HepG2 (cell line): ENCODE measurements at regions not wholly inside any gene's neighbourhood (a gene's known extent, or its start where the extent isn't known, plus 50 kb on each side); places are given as distances from the start of the nearest gene placed in this dataset.

Experiments used
- ATAC-seq: fragments of 200-7000 bp; cut with Tn5 transposase; 3 replicates; pipeline ENCODE4 v1.9.1; 2020; ENCODE audit warnings: mild to moderate bottlenecking, moderate library complexity
- BruUV-seq: library from RNA; stranded (reverse); fragments of 400-500 nt; replicated peaks from 2 replicates; lab custom pipeline; 2021; lab: Mats Ljungman, UMichigan
- CTCF ChIA-PET: fragments of 300-600 bp; formaldehyde crosslinking; extraction: SDS; loops from one replicate; lab custom pipeline; 2021; ENCODE audit warnings: low total read pairs, inconsistent platforms, low intra/inter-chr PET ratio; lab: Yijun Ruan, JAX
- POLR2A ChIA-PET: fragments of 350-600 bp; sonication (Branson Sonifier 250); formaldehyde crosslinking; loops from one replicate; lab custom pipeline; 2020; ENCODE audit warnings: antibody characterized with exemption, inconsistent platforms; lab: Yijun Ruan, JAX
- DNase-seq: peaks from one replicate; pipeline ENCODE4 v3.0.0-alpha.2; 2015; ENCODE audit warnings: low spot score
- FAIRE-seq: peaks from 3 replicates; lab custom pipeline; 2011; peaks lifted over from hg19 to GRCh38; lab: Jason Lieb, UNC
- H2AFZ ChIP-seq: one replicate; pipeline ENCODE4 v1.6.1; 2011; ENCODE audit warnings: low read length, inconsistent platforms
- H3K27ac ChIP-seq: fragments of 300-600 bp; 3 replicates; pipeline ENCODE4 v1.8.0; 2011; ENCODE audit warnings: mixed run types, mild to moderate bottlenecking, mixed read lengths, low read length, inconsistent platforms; ENCODE audit not compliant: insufficient read depth; ENCODE audit errors: extremely low read length
- H3K27me3 ChIP-seq, 2 experiments: fragments of 200-600 bp in 1 of 2; 2 replicates in 1 of 2; 3 replicates in 1 of 2; pipeline versions ENCODE4 v1.6.0 to v1.8.0; 2011; ENCODE audit warnings: low read length in 2 of 2, mild to moderate bottlenecking in 2 of 2, moderate library complexity in 2 of 2, inconsistent platforms in 1 of 2; ENCODE audit not compliant: insufficient read depth in 2 of 2, control insufficient read depth in 1 of 2
- H3K36me3 ChIP-seq, 2 experiments: fragments of 200-600 bp in 1 of 2; replicated peaks in 1 of 2; 2 replicates in 1 of 2; 3 replicates in 1 of 2; pipeline versions ENCODE4 v1.5.1 to v1.8.0; 2011; ENCODE audit warnings: low read length in 2 of 2, inconsistent platforms in 1 of 2; ENCODE audit not compliant: insufficient read depth in 2 of 2, control insufficient read depth in 1 of 2
- H3K4me1 ChIP-seq: 2 replicates; pipeline ENCODE4 v1.5.1; 2012; ENCODE audit warnings: low read length, inconsistent platforms; ENCODE audit not compliant: insufficient read depth
- H3K4me2 ChIP-seq: 2 replicates; pipeline ENCODE4 v1.6.0; 2011; ENCODE audit warnings: low read depth, low read length, inconsistent platforms
- H3K4me3 ChIP-seq, 3 experiments: fragments of 200-600 bp in 1 of 3; sonication (generic), shearing (Covaris generic) in 1 of 3; replicated peaks in 1 of 3; 2 replicates each; pipeline ENCODE4 v1.5.1; 2011 to 2016; ENCODE audit warnings: low read length in 3 of 3, inconsistent platforms in 2 of 3, low read depth in 2 of 3, mild to moderate bottlenecking in 2 of 3, control low read depth in 1 of 3, mixed read lengths in 1 of 3; ENCODE audit not compliant: insufficient read depth in 1 of 3
- H3K79me2 ChIP-seq: one replicate; pipeline ENCODE4 v1.6.1; 2011; ENCODE audit warnings: low read length, inconsistent platforms; ENCODE audit not compliant: insufficient read depth
- H3K9ac ChIP-seq: 2 replicates; pipeline ENCODE4 v1.6.0; 2011; ENCODE audit warnings: mild to moderate bottlenecking, low read depth, low read length, inconsistent platforms; ENCODE audit not compliant: insufficient read depth
- H3K9me3 ChIP-seq: 2 replicates; pipeline ENCODE4 v1.5.1; 2012; ENCODE audit warnings: mild to moderate bottlenecking, low read length
- H4K20me1 ChIP-seq: 2 replicates; pipeline ENCODE4 v1.6.0; 2011; ENCODE audit warnings: inconsistent platforms, mild to moderate bottlenecking, low read length, moderate library complexity; ENCODE audit not compliant: insufficient read depth
- CHD2 ChIP-seq: IDR thresholded peaks from 2 replicates; pipeline ENCODE4 v1.6.1; 2011; ENCODE audit warnings: low read depth, low read length, improper control_type of control experiment
- FOXA3 ChIP-seq: IDR thresholded peaks from 2 replicates; pipeline ENCODE4 v1.6.1; 2016; ENCODE audit warnings: missing genetic modification reagents, missing compliant biosample characterization
- HOXA5 ChIP-seq: sonication (generic); formaldehyde crosslinking; IDR thresholded peaks from 2 replicates; pipeline ENCODE4 v1.4.0; 2020; ENCODE audit warnings: missing genetic modification reagents
- IRX3 ChIP-seq: sonication (generic); formaldehyde crosslinking; IDR thresholded peaks from 2 replicates; pipeline ENCODE4 v1.8.1; 2023; ENCODE audit warnings: mild to moderate bottlenecking, low read depth, missing genetic modification reagents, borderline replicate concordance
- MATR3 ChIP-seq: sonication (generic); formaldehyde crosslinking; IDR thresholded peaks from 2 replicates; pipeline ENCODE4 v1.4.0; 2020; ENCODE audit warnings: missing genetic modification reagents
- PHF5A ChIP-seq: IDR thresholded peaks from one replicate; pipeline ENCODE4 v1.6.1; 2018; ENCODE audit warnings: low read depth, missing genetic modification reagents; ENCODE audit not compliant: unreplicated experiment
- POLR2G ChIP-seq: fragments of 200-400 bp; formaldehyde crosslinking; IDR thresholded peaks from 2 replicates; pipeline ENCODE4 v1.6.1; 2018; ENCODE audit warnings: mild to moderate bottlenecking, low read depth, low read length, moderate library complexity
- TEAD2 ChIP-seq: sonication (generic); formaldehyde crosslinking; IDR thresholded peaks from 2 replicates; pipeline ENCODE4 v1.9.0; 2021; ENCODE audit warnings: missing genetic modification reagents
- ZNF12 ChIP-seq: sonication (generic); formaldehyde crosslinking; IDR thresholded peaks from 2 replicates; pipeline ENCODE4 v1.5.0; 2020; ENCODE audit warnings: missing genetic modification reagents
- ZNF432 ChIP-seq: sonication (generic); formaldehyde crosslinking; IDR thresholded peaks from 2 replicates; pipeline ENCODE4 v1.5.0; 2020; ENCODE audit warnings: missing genetic modification reagents, mild to moderate bottlenecking, borderline replicate concordance
- ZNF552 ChIP-seq: sonication (generic); formaldehyde crosslinking; IDR thresholded peaks from 2 replicates; pipeline ENCODE4 v1.9.0; 2022; ENCODE audit warnings: missing genetic modification reagents, mild to moderate bottlenecking, borderline replicate concordance
- ZNF576 ChIP-seq: sonication (generic); formaldehyde crosslinking; IDR thresholded peaks from 2 replicates; pipeline ENCODE4 v1.4.0; 2020; ENCODE audit warnings: mild to moderate bottlenecking, missing genetic modification reagents
- ZNF670 ChIP-seq: sonication (generic); formaldehyde crosslinking; IDR thresholded peaks from 2 replicates; pipeline ENCODE4 v1.8.0; 2022; ENCODE audit warnings: mild to moderate bottlenecking, missing genetic modification reagents, borderline replicate concordance
- ZNF75D ChIP-seq: sonication (generic); formaldehyde crosslinking; IDR thresholded peaks from 2 replicates; pipeline ENCODE4 v1.8.1; 2023; ENCODE audit warnings: missing genetic modification reagents, mild to moderate bottlenecking, borderline replicate concordance
- ZSCAN31 ChIP-seq: sonication (generic); formaldehyde crosslinking; IDR thresholded peaks from 2 replicates; pipeline ENCODE4 v1.5.0; 2020; ENCODE audit warnings: low read depth, mild to moderate bottlenecking, missing genetic modification reagents
- WGBS: methylation state at CpG from one replicate; pipeline ENCODE4 v1.1.6; 2017; ENCODE audit warnings: low lambda C conversion rate; 5-methylcytosine and 5-hydroxymethylcytosine counted together
- in situ Hi-C: cut with HindIII; loops from 2 replicates; pipeline ENCODE4 v1.10.0; 2017; ENCODE audit warnings: low pct_unique_long_range_greater_than_20kb; ENCODE audit not compliant: extremely low pct_ligation_motif_present
- intact Hi-C: fragments of 100-400 bp; cut with micrococcal nuclease; formaldehyde crosslinking; loops from one replicate; pipeline ENCODE4 v1.10.0; 2022; ENCODE audit not compliant: unreplicated experiment
- TF ChIP-seq, protein P1 (sequence below): sonication (generic); formaldehyde crosslinking; conservative IDR thresholded peaks from 2 replicates; pipeline ENCODE4 v1.5.0; 2020; ENCODE audit warnings: missing genetic modification reagents
- TF ChIP-seq, protein P2 (sequence below): sonication (generic); formaldehyde crosslinking; IDR thresholded peaks from 2 replicates; pipeline ENCODE4 v1.5.0; 2020; ENCODE audit warnings: missing genetic modification reagents
- TF ChIP-seq, protein P3 (sequence below): sonication (generic); formaldehyde crosslinking; IDR thresholded peaks from 2 replicates; pipeline ENCODE4 v1.4.0; 2020; ENCODE audit warnings: missing genetic modification reagents

- Histone ChIP-seq H3K9me3 (no peaks in the 10 kb centered on the region), H3K79me2 (no peaks in the 10 kb centered on the region), H3K4me2 (peak overlapping the region; percentile 85), H3K4me1 (peaks cover 53% of the 10 kb centered on the region), H2AFZ (no peak overlapping the region), H3K4me3 (peak overlapping the region; percentile 41 to 68 (median 47); a peak in 5 of 6 replicates), H3K27ac (peak overlapping the region; percentile 68), H3K9ac (peak overlapping the region; percentile 65), H4K20me1 (no peaks in the 10 kb centered on the region), H3K36me3 (no peaks in the 10 kb centered on the region), H3K27me3 (no peaks in the 10 kb centered on the region; a peak in 1 of 5 replicates)
- TSS peak; percentile 36 for BruUV-seq
- FAIRE-seq (no peak), ATAC-seq (peak; percentile 67), DNase-seq (peak; percentile 47)
- intact Hi-C loops: loop anchor here (2.0 to 10.0 kb wide), 2 partner anchors 60 to 244 kb away; no protein-coding TSS in a partner anchor
- POLR2A ChIA-PET: interaction anchor here (0.7 to 5.2 kb wide), 11 partner anchors 12 to 71 kb away, joined by 3 to 128 read pairs (median 4); partner anchors contain the start of gene HES1
- WGBS: 0% methylated on average over 3 of the region's 84 CpGs
- CTCF ChIA-PET: no interaction called here
- in situ Hi-C loops: loop anchor here (10.0 kb wide), 1 partner anchor 64 kb away; the partner anchor contains the start of gene HES1
- TF ChIP-seq, protein P1, sequence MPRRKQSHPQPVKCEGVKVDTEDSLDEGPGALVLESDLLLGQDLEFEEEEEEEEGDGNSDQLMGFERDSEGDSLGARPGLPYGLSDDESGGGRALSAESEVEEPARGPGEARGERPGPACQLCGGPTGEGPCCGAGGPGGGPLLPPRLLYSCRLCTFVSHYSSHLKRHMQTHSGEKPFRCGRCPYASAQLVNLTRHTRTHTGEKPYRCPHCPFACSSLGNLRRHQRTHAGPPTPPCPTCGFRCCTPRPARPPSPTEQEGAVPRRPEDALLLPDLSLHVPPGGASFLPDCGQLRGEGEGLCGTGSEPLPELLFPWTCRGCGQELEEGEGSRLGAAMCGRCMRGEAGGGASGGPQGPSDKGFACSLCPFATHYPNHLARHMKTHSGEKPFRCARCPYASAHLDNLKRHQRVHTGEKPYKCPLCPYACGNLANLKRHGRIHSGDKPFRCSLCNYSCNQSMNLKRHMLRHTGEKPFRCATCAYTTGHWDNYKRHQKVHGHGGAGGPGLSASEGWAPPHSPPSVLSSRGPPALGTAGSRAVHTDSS: no peak
- peak; percentile 98; the same call in 1 of the 2 replicates for TF ChIP-seq ZNF552
- TF ChIP-seq FOXA3 (CRISPR knock-in tag): peak; percentile 57
- no peak for TF ChIP-seq CHD2
- TF ChIP-seq HOXA5: peak; percentile 94
- TF ChIP-seq IRX3: peak; percentile 97
- TF ChIP-seq ZNF432 (CRISPR knock-in tag): 0 out of 2 replicates have a peak, but pooled peaks have one; percentile 55
- TF ChIP-seq POLR2G: no peak
- TF ChIP-seq ZSCAN31 (CRISPR knock-in tag): peak; percentile 74; the same call in 1 of the 2 replicates
- TF ChIP-seq, protein P2, sequence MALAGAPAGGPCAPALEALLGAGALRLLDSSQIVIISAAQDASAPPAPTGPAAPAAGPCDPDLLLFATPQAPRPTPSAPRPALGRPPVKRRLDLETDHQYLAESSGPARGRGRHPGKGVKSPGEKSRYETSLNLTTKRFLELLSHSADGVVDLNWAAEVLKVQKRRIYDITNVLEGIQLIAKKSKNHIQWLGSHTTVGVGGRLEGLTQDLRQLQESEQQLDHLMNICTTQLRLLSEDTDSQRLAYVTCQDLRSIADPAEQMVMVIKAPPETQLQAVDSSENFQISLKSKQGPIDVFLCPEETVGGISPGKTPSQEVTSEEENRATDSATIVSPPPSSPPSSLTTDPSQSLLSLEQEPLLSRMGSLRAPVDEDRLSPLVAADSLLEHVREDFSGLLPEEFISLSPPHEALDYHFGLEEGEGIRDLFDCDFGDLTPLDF (CRISPR knock-in tag): peak; percentile 78
- peak; percentile 79 for TF ChIP-seq ZNF12
- no peak for TF ChIP-seq ZNF75D (CRISPR knock-in tag)
- TF ChIP-seq ZNF670: peak; percentile 90; the same call in 1 of the 2 replicates
- TF ChIP-seq ZNF576 (CRISPR knock-in tag): peak; percentile 89; the same call in 1 of the 2 replicates
- TF ChIP-seq TEAD2 (CRISPR knock-in tag): peak; percentile 98
- TF ChIP-seq, protein P3, sequence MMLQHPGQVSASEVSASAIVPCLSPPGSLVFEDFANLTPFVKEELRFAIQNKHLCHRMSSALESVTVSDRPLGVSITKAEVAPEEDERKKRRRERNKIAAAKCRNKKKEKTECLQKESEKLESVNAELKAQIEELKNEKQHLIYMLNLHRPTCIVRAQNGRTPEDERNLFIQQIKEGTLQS: no peak
- no peak for TF ChIP-seq MATR3 (CRISPR knock-in tag)
- TF ChIP-seq PHF5A (CRISPR knock-in tag): peak; percentile 47
Measured at GRCh38 chr3:194070634-194071409, 65.1 kb upstream of the HES1 start.
